ENCODE measurements at regions not wholly inside any gene's neighbourhood (a gene's known extent, or its start where the extent isn't known, plus 50 kb on each side); places are given as distances from the start of the nearest gene placed in this dataset.

GRCh38 chr10:128839701-128840100 lies 627.3 kb upstream of the MGMT start:
- ChIA-PET POLR2A (no interaction called here), CTCF (no interaction called here)
- no peaks in the 10 kb centered on the region for H3K9me3 Mint-ChIP-seq (ENCODE audit: insufficient read depth)
- no peaks in the 10 kb centered on the region for H3K4me1 Mint-ChIP-seq (ENCODE audit: low read depth)
- DNase-seq = no peak
- no peak overlapping the region for H3K4me3 Mint-ChIP-seq
- no peak for ATAC-seq
- H3K27ac Mint-ChIP-seq = no peak overlapping the region
- no peaks in the 10 kb centered on the region for H3K36me3 Mint-ChIP-seq (ENCODE audit: low read depth)
- peaks cover 2% of the 10 kb centered on the region for H3K27me3 Mint-ChIP-seq (ENCODE audit: low read depth)

- DNase-seq (no peak), ATAC-seq (no peak)
- Mint-ChIP-seq H3K27ac (no peak overlapping the region), H3K4me1 (ENCODE audit: low read depth) (no peaks in the 10 kb centered on the region), H3K9me3 (ENCODE audit: insufficient read depth) (no peaks in the 10 kb centered on the region), H3K4me3 (no peak overlapping the region), H3K36me3 (ENCODE audit: low read depth) (no peaks in the 10 kb centered on the region), H3K27me3 (ENCODE audit: low read depth) (peaks cover 2% of the 10 kb centered on the region)
- CTCF ChIA-PET = interaction anchor here (0.7 kb wide), 1 partner anchor 26 kb away, joined by 3 read pairs; no protein-coding TSS in a partner anchor
- POLR2A ChIA-PET = no interaction called here
These were observed 623.1 kb upstream of the MGMT start for GRCh38 chr10:128843972-128844371.

DNA sequence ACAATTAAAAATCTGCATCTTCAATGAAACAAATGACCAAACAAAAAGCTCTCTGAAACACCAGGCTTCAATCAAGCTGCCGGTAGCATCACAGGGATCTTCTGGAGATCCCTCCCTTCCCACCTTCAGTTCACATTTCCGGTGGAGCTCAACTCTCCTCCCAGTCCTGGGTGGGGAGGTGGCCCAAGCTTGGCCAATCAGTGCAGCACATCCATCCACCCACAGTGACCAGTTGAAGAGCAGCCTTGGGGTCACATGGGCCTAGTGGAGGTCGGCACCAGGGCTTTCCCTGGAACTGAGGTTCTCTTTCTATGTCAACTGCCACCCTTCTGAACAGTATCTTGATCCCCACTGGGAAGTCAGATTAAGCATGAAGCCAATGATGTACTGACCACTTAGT lies 620.1 kb upstream of the MGMT start:
- CTCF ChIA-PET = no interaction called here
- peak; percentile 11 for DNase-seq
- H3K27me3 Mint-ChIP-seq (ENCODE audit: low read depth) = peaks cover 2% of the 10 kb centered on the region
- H3K4me3 Mint-ChIP-seq = no peak overlapping the region
- H3K4me1 Mint-ChIP-seq (ENCODE audit: low read depth) = no peaks in the 10 kb centered on the region
- no peak overlapping the region for H3K27ac Mint-ChIP-seq
- no peak for ATAC-seq
- POLR2A ChIA-PET = no interaction called here
- no peaks in the 10 kb centered on the region for H3K36me3 Mint-ChIP-seq (ENCODE audit: low read depth)
- H3K9me3 Mint-ChIP-seq (ENCODE audit: insufficient read depth) = no peaks in the 10 kb centered on the region

DNA sequence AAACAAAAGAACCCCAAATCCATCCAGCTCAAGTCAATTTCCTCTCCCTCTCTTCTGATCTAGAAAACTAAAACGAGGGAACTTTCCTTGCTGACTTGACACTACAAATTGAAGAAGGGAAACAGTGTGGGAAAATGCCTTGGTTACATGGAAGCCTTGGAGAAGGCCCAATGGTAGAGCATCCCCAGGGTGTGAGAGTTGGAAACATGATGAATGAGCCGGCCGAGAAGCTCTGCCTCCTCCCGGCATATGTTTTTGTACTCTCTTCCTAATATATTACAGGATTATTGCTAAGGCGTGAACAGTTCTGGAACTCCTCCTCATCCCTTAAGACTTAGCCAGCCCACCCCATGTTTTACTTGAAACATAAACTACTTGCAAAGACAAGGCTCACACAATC lies 618.2 kb upstream of the MGMT start:
- DNase-seq (no peak), ATAC-seq (no peak)
- ChIA-PET CTCF (no interaction called here), POLR2A (no interaction called here)
- Mint-ChIP-seq H3K36me3 (ENCODE audit: low read depth) (no peaks in the 10 kb centered on the region), H3K27me3 (ENCODE audit: low read depth) (no peaks in the 10 kb centered on the region), H3K4me1 (ENCODE audit: low read depth) (no peaks in the 10 kb centered on the region), H3K4me3 (no peak overlapping the region), H3K9me3 (ENCODE audit: insufficient read depth) (no peaks in the 10 kb centered on the region), H3K27ac (no peak overlapping the region)

DNA sequence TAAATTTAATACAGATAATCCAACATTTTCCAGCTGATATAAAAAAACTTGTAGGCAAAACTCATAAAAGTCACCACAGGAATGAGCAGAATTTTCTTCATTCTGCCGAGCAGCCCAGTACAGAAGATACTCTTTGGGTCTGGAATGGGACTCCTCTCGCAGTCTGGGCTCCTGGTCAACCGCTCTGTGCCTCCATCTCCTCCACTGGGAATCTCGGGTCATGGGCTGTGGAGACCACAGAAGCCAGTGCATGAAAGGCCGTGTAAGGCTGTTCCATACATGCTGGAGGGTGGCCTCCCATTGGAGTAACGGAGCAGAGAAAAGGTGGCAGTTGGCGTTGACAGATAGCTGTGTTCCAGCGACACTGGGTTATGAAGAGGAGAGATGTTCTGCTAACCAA lies 616.4 kb upstream of the MGMT start:
- H3K27ac Mint-ChIP-seq = no peak overlapping the region
- H3K36me3 Mint-ChIP-seq (ENCODE audit: low read depth) = no peaks in the 10 kb centered on the region
- H3K4me1 Mint-ChIP-seq (ENCODE audit: low read depth) = no peaks in the 10 kb centered on the region
- DNase-seq (no peak), ATAC-seq (no peak)
- ChIA-PET CTCF (no interaction called here), POLR2A (no interaction called here)
- H3K9me3 Mint-ChIP-seq (ENCODE audit: insufficient read depth) = no peaks in the 10 kb centered on the region
- no peak overlapping the region for H3K4me3 Mint-ChIP-seq
- H3K27me3 Mint-ChIP-seq (ENCODE audit: low read depth) = no peaks in the 10 kb centered on the region

DNA sequence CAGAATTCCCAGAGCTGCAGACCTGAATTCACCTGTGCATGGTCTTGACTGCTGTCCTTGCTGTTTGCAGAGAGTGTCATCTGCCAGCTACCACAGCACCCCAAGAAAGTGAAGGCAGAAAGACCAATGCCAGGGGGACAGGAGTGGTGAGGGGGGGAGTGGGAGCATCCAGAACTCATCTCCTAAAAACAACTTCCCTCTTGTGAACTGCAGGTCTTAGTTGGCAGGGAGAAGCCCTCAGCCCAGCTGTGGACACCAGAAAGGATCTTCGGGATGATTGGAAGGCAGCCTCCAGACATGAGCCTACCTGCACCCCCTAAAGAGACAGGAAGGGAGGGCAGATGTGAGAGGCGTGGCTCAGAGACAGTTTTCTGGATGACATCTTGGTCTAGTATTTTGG lies 615.8 kb upstream of the MGMT start:
- Mint-ChIP-seq H3K4me3 (no peak overlapping the region), H3K9me3 (ENCODE audit: insufficient read depth) (no peaks in the 10 kb centered on the region), H3K4me1 (ENCODE audit: low read depth) (no peaks in the 10 kb centered on the region), H3K36me3 (ENCODE audit: low read depth) (no peaks in the 10 kb centered on the region), H3K27ac (no peak overlapping the region), H3K27me3 (ENCODE audit: low read depth) (no peaks in the 10 kb centered on the region)
- ChIA-PET CTCF (no interaction called here), POLR2A (no interaction called here)
- ATAC-seq (no peak), DNase-seq (no peak)

DNA sequence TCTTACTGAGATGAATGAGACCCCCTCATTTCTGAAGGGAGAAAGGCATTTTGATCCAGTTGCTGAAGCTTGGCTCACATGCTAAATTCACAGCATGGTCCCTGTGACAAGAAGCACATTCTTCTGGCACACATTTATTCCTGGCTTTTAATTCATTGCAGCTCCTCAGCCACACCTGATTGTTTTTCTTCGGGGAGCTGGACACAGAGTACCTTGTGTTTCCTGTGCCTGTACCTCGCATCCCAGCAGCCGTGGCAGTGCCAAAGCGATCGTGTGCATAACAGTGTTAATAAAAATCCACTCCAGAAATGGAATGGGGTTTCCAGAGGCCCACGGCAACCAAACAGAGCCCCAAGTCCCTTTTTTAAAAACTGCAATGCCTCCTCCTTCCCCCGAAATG lies 615.3 kb upstream of the MGMT start:
- Mint-ChIP-seq H3K4me3 (no peak overlapping the region), H3K4me1 (ENCODE audit: low read depth) (no peaks in the 10 kb centered on the region), H3K27ac (no peak overlapping the region), H3K36me3 (ENCODE audit: low read depth) (no peaks in the 10 kb centered on the region), H3K27me3 (ENCODE audit: low read depth) (no peaks in the 10 kb centered on the region), H3K9me3 (ENCODE audit: insufficient read depth) (no peaks in the 10 kb centered on the region)
- ATAC-seq = no peak
- ChIA-PET CTCF (no interaction called here), POLR2A (no interaction called here)
- DNase-seq = no peak

DNA sequence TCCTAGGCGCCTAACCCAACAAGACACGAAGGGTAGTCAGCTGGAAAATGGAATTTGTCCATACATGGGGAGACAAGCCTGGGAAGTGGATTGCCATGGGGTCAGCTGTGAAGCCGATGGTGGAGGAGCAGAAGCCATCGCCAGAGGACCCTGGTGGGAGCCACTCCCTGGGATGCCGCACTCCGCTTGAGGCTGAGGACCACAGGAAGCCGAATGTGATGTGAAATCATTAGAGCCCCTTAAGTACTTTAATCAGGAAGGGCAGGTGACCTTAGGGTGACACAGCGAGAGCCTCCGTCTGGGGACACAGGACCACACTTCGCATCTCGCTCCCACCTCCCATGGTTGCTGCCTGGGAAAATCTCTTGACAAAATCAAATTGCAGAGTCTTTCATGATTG lies 614.6 kb upstream of the MGMT start:
- no peak for DNase-seq
- ChIA-PET CTCF (no interaction called here), POLR2A (no interaction called here)
- Mint-ChIP-seq H3K4me1 (ENCODE audit: low read depth) (no peaks in the 10 kb centered on the region), H3K27me3 (ENCODE audit: low read depth) (no peaks in the 10 kb centered on the region), H3K9me3 (ENCODE audit: insufficient read depth) (no peaks in the 10 kb centered on the region), H3K4me3 (no peak overlapping the region), H3K27ac (no peak overlapping the region), H3K36me3 (ENCODE audit: low read depth) (no peaks in the 10 kb centered on the region)
- no peak for ATAC-seq

DNA sequence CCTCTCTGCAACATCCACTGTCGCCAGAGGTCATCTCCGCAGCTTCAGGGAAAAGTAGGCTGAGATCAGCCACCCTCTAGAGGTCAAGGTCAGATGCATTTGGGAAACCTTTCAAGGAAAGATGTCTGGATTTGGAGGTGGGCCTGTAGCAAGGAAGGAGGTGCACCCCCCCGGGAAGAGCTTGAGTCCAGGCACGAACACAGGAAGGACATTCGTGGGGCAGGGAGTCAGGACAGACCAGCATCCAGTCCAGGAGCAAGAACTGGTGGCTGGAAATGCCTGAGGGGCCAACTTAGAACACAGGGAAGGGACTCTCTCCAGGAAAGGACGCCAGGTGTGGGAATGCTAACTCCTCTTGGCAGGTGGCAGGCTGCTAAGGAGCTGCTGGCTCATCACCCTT lies 614.1 kb upstream of the MGMT start:
- Mint-ChIP-seq H3K4me3 (no peak overlapping the region), H3K27ac (no peak overlapping the region), H3K9me3 (ENCODE audit: insufficient read depth) (no peaks in the 10 kb centered on the region), H3K27me3 (ENCODE audit: low read depth) (no peaks in the 10 kb centered on the region), H3K4me1 (ENCODE audit: low read depth) (no peaks in the 10 kb centered on the region), H3K36me3 (ENCODE audit: low read depth) (no peaks in the 10 kb centered on the region)
- ChIA-PET CTCF (no interaction called here), POLR2A (no interaction called here)
- DNase-seq (no peak), ATAC-seq (no peak)

DNA sequence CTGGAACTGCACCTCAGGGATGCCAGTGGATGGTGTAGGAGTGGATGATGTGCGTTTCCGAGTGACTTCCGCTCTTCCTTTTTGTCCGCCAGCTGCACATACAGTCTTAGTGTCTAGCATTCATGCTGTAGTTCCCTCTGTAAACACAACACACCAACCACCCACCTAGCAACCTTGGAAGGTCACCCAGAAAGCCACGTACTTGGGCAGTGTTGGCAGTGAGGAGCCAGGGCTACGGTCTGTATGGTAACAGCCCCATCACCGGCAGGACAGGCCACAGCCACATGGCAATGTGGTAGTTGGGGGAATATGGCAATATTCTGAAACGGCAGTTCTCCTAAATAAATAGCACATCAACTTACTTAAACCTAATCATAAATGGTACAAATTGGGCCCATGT lies 613.5 kb upstream of the MGMT start:
- no peaks in the 10 kb centered on the region for H3K4me1 Mint-ChIP-seq (ENCODE audit: low read depth)
- H3K27me3 Mint-ChIP-seq (ENCODE audit: low read depth) = no peaks in the 10 kb centered on the region
- no peak overlapping the region for H3K4me3 Mint-ChIP-seq
- POLR2A ChIA-PET = no interaction called here
- ATAC-seq = no peak
- no peaks in the 10 kb centered on the region for H3K36me3 Mint-ChIP-seq (ENCODE audit: low read depth)
- no peak overlapping the region for H3K27ac Mint-ChIP-seq
- CTCF ChIA-PET = no interaction called here
- no peaks in the 10 kb centered on the region for H3K9me3 Mint-ChIP-seq (ENCODE audit: insufficient read depth)
- no peak for DNase-seq

- no peak for DNase-seq
- Mint-ChIP-seq H3K27me3 (ENCODE audit: low read depth) (no peaks in the 10 kb centered on the region), H3K4me3 (no peak overlapping the region), H3K36me3 (ENCODE audit: low read depth) (no peaks in the 10 kb centered on the region), H3K4me1 (ENCODE audit: low read depth) (no peaks in the 10 kb centered on the region), H3K27ac (no peak overlapping the region), H3K9me3 (ENCODE audit: insufficient read depth) (no peaks in the 10 kb centered on the region)
- ATAC-seq = no peak
- POLR2A ChIA-PET = no interaction called here
- CTCF ChIA-PET = no interaction called here
These were observed 612.8 kb upstream of the MGMT start for GRCh38 chr10:128854204-128854603.

GRCh38 chr10:128854963-128855362 lies 612.1 kb upstream of the MGMT start:
- DNase-seq (no peak), ATAC-seq (no peak)
- no peaks in the 10 kb centered on the region for H3K36me3 Mint-ChIP-seq (ENCODE audit: low read depth)
- CTCF ChIA-PET = no interaction called here
- H3K27me3 Mint-ChIP-seq (ENCODE audit: low read depth) = no peaks in the 10 kb centered on the region
- no peak overlapping the region for H3K27ac Mint-ChIP-seq
- H3K4me3 Mint-ChIP-seq = no peak overlapping the region
- no peaks in the 10 kb centered on the region for H3K4me1 Mint-ChIP-seq (ENCODE audit: low read depth)
- POLR2A ChIA-PET = no interaction called here
- no peaks in the 10 kb centered on the region for H3K9me3 Mint-ChIP-seq (ENCODE audit: insufficient read depth)

DNA sequence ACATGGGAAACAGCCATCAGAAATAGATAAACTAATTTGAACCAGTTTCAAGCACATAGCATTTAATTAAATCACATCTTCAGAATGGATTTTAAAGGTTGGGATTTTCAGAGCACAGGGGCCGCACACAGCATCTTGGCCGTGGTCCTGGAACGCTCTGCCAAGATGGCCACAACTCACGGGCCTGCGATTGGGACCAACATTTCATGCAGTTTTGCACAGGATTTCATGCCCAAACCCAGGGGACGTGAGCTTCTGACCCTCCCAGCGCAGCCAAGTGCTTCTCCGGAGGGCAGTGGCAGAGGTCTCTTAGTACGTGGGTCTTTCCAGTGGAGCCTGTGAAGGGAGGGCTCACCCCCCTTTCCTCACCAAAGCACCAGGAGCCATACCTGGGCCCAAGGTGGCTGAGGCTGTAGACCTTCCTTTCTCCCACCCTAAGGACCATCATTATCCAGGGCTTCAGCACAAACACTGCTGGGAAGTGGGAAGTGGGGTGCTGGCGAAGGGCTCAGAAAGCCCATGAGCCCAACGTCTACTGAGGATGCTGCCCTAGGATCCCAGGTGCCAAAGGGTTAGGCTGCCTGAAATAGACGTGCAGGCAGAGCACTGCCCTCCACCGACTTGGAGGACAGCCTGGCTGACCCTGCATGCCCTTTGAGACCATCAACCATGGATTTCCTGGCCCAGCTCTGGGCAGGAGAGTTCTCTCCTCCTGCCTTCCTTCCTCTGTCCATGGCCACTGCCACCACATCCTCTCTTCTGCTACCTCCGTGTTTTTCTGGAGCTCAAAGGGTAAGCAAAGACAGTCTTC lies 611.2 kb upstream of the MGMT start:
- Mint-ChIP-seq H3K9me3 (ENCODE audit: insufficient read depth) (no peaks in the 10 kb centered on the region), H3K27ac (no peak overlapping the region), H3K27me3 (ENCODE audit: low read depth) (no peaks in the 10 kb centered on the region), H3K4me1 (ENCODE audit: low read depth) (no peaks in the 10 kb centered on the region), H3K4me3 (no peak overlapping the region), H3K36me3 (ENCODE audit: low read depth) (no peaks in the 10 kb centered on the region)
- POLR2A ChIA-PET = no interaction called here
- DNase-seq (peak; percentile 7), ATAC-seq (no peak)
- CTCF ChIA-PET = no interaction called here
